ENCODE measurements at regions not wholly inside any gene's neighbourhood (a gene's known extent, or its start where the extent isn't known, plus 50 kb on each side); places are given as distances from the start of the nearest gene placed in this dataset.

DNA sequence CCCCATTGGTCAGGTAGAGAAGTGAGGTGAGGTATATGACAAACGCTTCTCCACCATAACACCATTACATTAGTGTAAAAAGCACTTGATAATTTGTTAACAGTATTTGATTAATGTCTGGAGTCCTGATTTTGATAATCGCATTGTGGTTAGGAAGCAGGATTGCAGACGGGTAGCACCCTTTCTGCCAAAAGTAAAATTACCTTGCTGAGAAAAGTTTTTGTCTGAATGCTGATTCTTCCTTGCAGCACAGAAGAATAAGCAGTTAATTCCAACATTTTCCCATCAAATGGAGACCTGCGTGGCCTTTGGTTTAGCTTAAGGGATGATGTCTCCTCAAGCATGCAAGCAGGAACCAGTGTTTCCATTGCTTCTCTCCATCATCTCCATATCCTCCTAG, 1090.2 kb upstream of the TMEM132C start:
- Mint-ChIP-seq H3K27ac (no peak overlapping the region), H3K27me3 (no peaks in the 10 kb centered on the region), H3K4me3 (no peak overlapping the region), H3K9me3 (peaks cover 14% of the 10 kb centered on the region), H3K36me3 (ENCODE audit: low read depth) (no peaks in the 10 kb centered on the region), H3K4me1 (no peaks in the 10 kb centered on the region)
- intact Hi-C loops (cut with micrococcal nuclease): no loop called here
- CTCF ChIA-PET: no interaction called here
- POLR2A ChIA-PET: no interaction called here
- ATAC-seq (ENCODE audit: low read depth): no peak
- DNase-seq: no peak
- TF ChIP-seq, protein P1, sequence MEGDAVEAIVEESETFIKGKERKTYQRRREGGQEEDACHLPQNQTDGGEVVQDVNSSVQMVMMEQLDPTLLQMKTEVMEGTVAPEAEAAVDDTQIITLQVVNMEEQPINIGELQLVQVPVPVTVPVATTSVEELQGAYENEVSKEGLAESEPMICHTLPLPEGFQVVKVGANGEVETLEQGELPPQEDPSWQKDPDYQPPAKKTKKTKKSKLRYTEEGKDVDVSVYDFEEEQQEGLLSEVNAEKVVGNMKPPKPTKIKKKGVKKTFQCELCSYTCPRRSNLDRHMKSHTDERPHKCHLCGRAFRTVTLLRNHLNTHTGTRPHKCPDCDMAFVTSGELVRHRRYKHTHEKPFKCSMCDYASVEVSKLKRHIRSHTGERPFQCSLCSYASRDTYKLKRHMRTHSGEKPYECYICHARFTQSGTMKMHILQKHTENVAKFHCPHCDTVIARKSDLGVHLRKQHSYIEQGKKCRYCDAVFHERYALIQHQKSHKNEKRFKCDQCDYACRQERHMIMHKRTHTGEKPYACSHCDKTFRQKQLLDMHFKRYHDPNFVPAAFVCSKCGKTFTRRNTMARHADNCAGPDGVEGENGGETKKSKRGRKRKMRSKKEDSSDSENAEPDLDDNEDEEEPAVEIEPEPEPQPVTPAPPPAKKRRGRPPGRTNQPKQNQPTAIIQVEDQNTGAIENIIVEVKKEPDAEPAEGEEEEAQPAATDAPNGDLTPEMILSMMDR (IDR thresholded peaks at IDR 0.05): no peak

DNA sequence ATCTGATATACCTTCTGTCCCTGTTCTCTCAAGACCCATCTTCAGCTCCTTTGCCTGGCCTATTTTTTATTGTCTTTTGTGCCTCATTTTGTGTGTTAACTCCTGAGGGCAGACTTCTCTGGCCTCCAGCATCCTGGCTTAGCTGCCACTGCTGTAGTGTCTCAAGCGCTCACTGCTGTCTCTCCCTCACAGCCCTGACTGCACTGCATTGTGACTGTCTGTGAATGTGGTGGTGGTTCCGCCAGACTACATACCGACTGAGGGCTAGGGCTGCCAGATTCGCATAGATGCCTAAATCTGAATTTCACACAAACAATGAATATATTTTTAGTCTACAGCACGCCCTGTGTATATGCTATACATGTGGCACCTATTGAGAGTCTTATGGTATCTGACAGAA, 1088.9 kb upstream of the TMEM132C start:
- TF ChIP-seq, protein P1 (IDR thresholded peaks at IDR 0.05): no peak
- peaks cover 14% of the 10 kb centered on the region for H3K9me3 Mint-ChIP-seq
- H3K27me3 Mint-ChIP-seq: no peaks in the 10 kb centered on the region
- no peak overlapping the region for H3K27ac Mint-ChIP-seq
- H3K36me3 Mint-ChIP-seq (ENCODE audit: low read depth): no peaks in the 10 kb centered on the region
- no peak for ATAC-seq (ENCODE audit: low read depth)
- DNase-seq: no peak
- POLR2A ChIA-PET: no interaction called here
- no peak overlapping the region for H3K4me3 Mint-ChIP-seq
- intact Hi-C loops (cut with micrococcal nuclease): no loop called here
- H3K4me1 Mint-ChIP-seq: no peaks in the 10 kb centered on the region
- CTCF ChIA-PET: no interaction called here

DNA sequence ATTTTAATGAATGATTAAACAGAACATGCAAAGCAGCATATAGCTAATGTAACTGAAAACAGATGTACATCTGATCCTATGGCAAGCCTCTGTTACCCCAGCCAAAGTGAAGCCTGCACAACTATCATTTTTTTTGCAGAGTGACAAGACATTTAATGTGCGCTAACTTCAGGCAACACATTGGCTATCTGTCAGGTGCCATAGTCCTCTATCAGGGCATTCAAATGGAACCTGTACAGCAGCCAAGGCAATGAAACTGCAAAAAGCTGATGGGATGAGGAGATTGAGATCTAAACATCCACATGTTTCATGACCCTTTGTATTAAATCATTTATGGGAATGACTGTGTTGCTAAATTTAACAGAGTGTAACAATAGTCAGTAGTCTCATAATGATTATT, 1088.5 kb upstream of the TMEM132C start:
- ATAC-seq (ENCODE audit: low read depth): no peak
- intact Hi-C loops (cut with micrococcal nuclease): no loop called here
- H3K4me3 Mint-ChIP-seq: no peak overlapping the region
- TF ChIP-seq, protein P1 (IDR thresholded peaks at IDR 0.05): no peak
- no peak overlapping the region for H3K27ac Mint-ChIP-seq
- DNase-seq: no peak
- no peaks in the 10 kb centered on the region for H3K4me1 Mint-ChIP-seq
- no peaks in the 10 kb centered on the region for H3K27me3 Mint-ChIP-seq
- CTCF ChIA-PET: no interaction called here
- peaks cover 14% of the 10 kb centered on the region for H3K9me3 Mint-ChIP-seq
- POLR2A ChIA-PET: no interaction called here
- no peaks in the 10 kb centered on the region for H3K36me3 Mint-ChIP-seq (ENCODE audit: low read depth)

DNA sequence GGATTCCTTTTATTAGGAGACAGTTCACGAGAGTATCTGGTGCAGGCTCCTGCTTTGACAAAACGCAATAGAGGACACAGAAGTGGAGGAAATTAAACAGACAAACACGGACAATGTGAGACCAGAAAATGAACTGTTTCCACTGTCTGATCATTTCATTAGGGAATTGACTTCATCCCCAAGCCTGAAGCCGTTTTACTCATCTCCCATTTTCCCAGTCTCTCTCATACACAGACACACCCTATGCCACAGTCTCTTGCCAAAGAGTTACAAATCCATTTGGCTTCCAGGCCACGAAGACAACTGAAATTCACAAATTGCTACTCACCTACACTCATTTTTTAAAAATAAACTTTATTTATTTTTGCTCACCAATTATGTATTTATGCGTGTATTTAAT, 1087.8 kb upstream of the TMEM132C start:
- peaks cover 12% of the 10 kb centered on the region for H3K9me3 Mint-ChIP-seq
- intact Hi-C loops (cut with micrococcal nuclease): no loop called here

DNA sequence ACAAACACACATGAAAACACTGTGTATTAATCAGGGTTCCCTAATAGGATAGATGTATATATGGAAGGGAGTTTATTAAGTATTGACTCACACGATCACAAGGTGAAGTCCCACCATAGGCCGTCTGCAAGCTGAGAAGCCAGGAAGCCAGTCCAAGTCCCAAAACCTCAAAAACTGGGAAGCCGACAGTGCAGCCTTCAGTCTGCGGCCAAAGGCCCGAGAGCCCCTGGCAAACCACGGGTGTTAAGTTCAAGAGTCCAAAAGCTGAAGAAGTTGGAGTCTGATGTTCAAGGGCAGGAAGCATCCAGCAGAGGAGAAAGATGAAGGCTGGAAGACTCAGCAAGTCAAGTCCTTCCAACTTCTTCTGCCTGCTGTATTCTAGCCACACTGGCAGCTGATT, 1085.0 kb upstream of the TMEM132C start:
- no peaks in the 10 kb centered on the region for H3K27me3 Mint-ChIP-seq
- no peak for DNase-seq
- CTCF ChIA-PET: no interaction called here
- H3K4me1 Mint-ChIP-seq: no peaks in the 10 kb centered on the region
- intact Hi-C loops (cut with micrococcal nuclease): no loop called here
- TF ChIP-seq, protein P1 (IDR thresholded peaks at IDR 0.05): no peak
- POLR2A ChIA-PET: no interaction called here
- ATAC-seq (ENCODE audit: low read depth): no peak
- H3K9me3 Mint-ChIP-seq: peaks cover 5% of the 10 kb centered on the region
- H3K27ac Mint-ChIP-seq: no peak overlapping the region
- no peak overlapping the region for H3K4me3 Mint-ChIP-seq
- no peaks in the 10 kb centered on the region for H3K36me3 Mint-ChIP-seq (ENCODE audit: low read depth)

More for the DNA sequence above, 1087.8 kb upstream of the TMEM132C start:
- ChIA-PET POLR2A (no interaction called here), CTCF (no interaction called here)
- Mint-ChIP-seq H3K36me3 (ENCODE audit: low read depth) (no peaks in the 10 kb centered on the region), H3K27ac (no peak overlapping the region), H3K4me3 (no peak overlapping the region), H3K4me1 (no peaks in the 10 kb centered on the region), H3K27me3 (no peaks in the 10 kb centered on the region)
- ATAC-seq (ENCODE audit: low read depth): no peak
- DNase-seq: no peak
- TF ChIP-seq, protein P1 (IDR thresholded peaks at IDR 0.05): no peak

Data from activated B cell treated with CpG ODN at 0.5 μM for 24 hours (primary cell).